Loucy (cell line): ENCODE measurements at regions not wholly inside any gene's neighbourhood (a gene's known extent, or its start where the extent isn't known, plus 50 kb on each side); places are given as distances from the start of the nearest gene placed in this dataset.

Experiments
- CTCF ChIP-seq: fragments of 200-600 bp; sonication (generic); conservative IDR thresholded peaks from 2 replicates; pipeline ENCODE4 v1.5.1; 2014; ENCODE audit warnings: mild to moderate bottlenecking, antibody characterized with exemption, low read length
- EZH2phosphoT487 ChIP-seq: fragments of 200-600 bp; IDR thresholded peaks from 2 replicates; pipeline ENCODE4 v1.6.1; 2018; ENCODE audit warnings: antibody characterized with exemption, mild to moderate bottlenecking, moderate library complexity, borderline replicate concordance

GRCh38 chr12:127723251-127723650, 543.7 kb upstream of the TMEM132C start:
- TF ChIP-seq CTCF, result no peak
- no peak for TF ChIP-seq EZH2phosphoT487
